ENCODE measurements at regions not wholly inside any gene's neighbourhood (a gene's known extent, or its start where the extent isn't known, plus 50 kb on each side); places are given as distances from the start of the nearest gene placed in this dataset.

DNA sequence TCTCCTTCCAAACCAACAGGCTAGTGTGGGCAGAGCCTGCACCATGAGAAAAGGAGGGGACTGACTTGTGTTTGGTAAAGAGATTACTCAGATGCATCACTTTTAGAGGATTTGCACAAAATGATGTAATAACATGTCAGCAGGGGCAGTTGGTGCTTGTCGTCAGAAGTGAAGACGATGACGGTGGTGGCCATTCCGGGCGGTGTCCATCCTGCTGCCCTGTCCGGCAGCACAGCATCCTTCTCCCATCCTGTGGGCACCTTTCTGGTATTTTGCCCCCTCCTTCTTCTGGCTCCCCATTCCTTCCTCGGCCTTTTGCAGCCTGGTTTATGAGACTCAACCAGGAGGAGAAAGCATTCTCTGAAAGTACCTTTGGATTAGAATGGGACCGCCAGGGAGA lies 160.1 kb downstream of the TEX29 start:
- Mint-ChIP-seq H3K4me1 (peaks cover 7 to 11% of the 10 kb centered on the region in 2 experiments), H3K27me3 (ENCODE audit: low read depth) (peaks cover 11% of the 10 kb centered on the region), H3K4me3 (no peak overlapping the region; a peak in 1 of 5 replicates), H3K9me3 (peaks cover 4 to 6% of the 10 kb centered on the region in 2 experiments; a peak in 4 of 5 replicates), H3K36me3 (ENCODE audit: insufficient read depth in 1 of 3, low read depth in 3 of 3) (peaks cover 0 to 2% (median 1%) of the 10 kb centered on the region in 3 experiments; a peak in 2 of 7 replicates), H3K27ac (peak overlapping the region in 1 of 3 experiments; percentile 88; a peak in 1 of 7 replicates)
- Histone ChIP-seq H3K4ac (ENCODE audit: low read depth, low read length) (no peak overlapping the region), H3K27me3 (ENCODE audit: insufficient read depth, low read length) (no peaks in the 10 kb centered on the region), H2BK20ac (ENCODE audit: low read depth, low read length, poor library complexity, severe bottlenecking) (no peak overlapping the region), H3K56ac (ENCODE audit: insufficient read length, low read depth, low read length) (no peak overlapping the region), H3K23ac (ENCODE audit: insufficient read length, low read depth, low read length) (no peak overlapping the region), H2AFZ (ENCODE audit: low read length) (no peak overlapping the region), H4K91ac (ENCODE audit: insufficient read length, low read depth, low read length) (no peak overlapping the region), H2BK15ac (ENCODE audit: low read depth, low read length) (no peak overlapping the region), H3K79me2 (ENCODE audit: insufficient read depth, low read length) (no peaks in the 10 kb centered on the region), H2BK12ac (ENCODE audit: insufficient read length, low read depth, low read length) (no peak overlapping the region), H3K23me2 (ENCODE audit: insufficient read length, low read depth, low read length, poor library complexity, severe bottlenecking) (no peaks in the 10 kb centered on the region), H3K9ac (ENCODE audit: extremely low read depth, insufficient read length, low read length) (no peak overlapping the region), H3K18ac (ENCODE audit: insufficient read length, low read depth, low read length) (no peak overlapping the region), H3K27ac (ENCODE audit: insufficient read length, low read depth, low read length) (no peak overlapping the region), H3K14ac (ENCODE audit: insufficient read depth, low read length) (no peak overlapping the region), H3K79me1 (ENCODE audit: insufficient read depth, low read depth, low read length, poor library complexity, severe bottlenecking) (no peaks in the 10 kb centered on the region), H2AK5ac (ENCODE audit: insufficient read length, low read length) (no peak overlapping the region), H2BK5ac (ENCODE audit: insufficient read length, low read length) (no peak overlapping the region), H3K4me1 (ENCODE audit: insufficient read depth, low read length) (no peaks in the 10 kb centered on the region), H3K4me2 (ENCODE audit: insufficient read depth, insufficient read length, low read length) (no peak overlapping the region), H4K20me1 (ENCODE audit: control insufficient read depth, insufficient read depth, insufficient read length) (no peaks in the 10 kb centered on the region), H4K8ac (replicated peaks; ENCODE audit: insufficient read length, low read depth, low read length) (no peak overlapping the region), H3K9me3 (ENCODE audit: control insufficient read depth, low read depth, low read length) (no peaks in the 10 kb centered on the region), H3T11ph (ENCODE audit: low read length) (no peak overlapping the region), H2BK120ac (ENCODE audit: low read depth, low read length, poor library complexity, severe bottlenecking) (no peak overlapping the region), H4K5ac (ENCODE audit: insufficient read length, low read depth, low read length) (no peak overlapping the region)
- TF ChIP-seq, protein P1, sequence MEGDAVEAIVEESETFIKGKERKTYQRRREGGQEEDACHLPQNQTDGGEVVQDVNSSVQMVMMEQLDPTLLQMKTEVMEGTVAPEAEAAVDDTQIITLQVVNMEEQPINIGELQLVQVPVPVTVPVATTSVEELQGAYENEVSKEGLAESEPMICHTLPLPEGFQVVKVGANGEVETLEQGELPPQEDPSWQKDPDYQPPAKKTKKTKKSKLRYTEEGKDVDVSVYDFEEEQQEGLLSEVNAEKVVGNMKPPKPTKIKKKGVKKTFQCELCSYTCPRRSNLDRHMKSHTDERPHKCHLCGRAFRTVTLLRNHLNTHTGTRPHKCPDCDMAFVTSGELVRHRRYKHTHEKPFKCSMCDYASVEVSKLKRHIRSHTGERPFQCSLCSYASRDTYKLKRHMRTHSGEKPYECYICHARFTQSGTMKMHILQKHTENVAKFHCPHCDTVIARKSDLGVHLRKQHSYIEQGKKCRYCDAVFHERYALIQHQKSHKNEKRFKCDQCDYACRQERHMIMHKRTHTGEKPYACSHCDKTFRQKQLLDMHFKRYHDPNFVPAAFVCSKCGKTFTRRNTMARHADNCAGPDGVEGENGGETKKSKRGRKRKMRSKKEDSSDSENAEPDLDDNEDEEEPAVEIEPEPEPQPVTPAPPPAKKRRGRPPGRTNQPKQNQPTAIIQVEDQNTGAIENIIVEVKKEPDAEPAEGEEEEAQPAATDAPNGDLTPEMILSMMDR (conservative IDR thresholded peaks at IDR 0.05), result no peak
- DNase-seq, result no peak
- no CpG with 5 or more reads among the region's 8 CpGs for WGBS (ENCODE audit: extremely low coverage, insufficient read length, low lambda C conversion rate)
